HG02678 (cell line): ENCODE measurements at regions not wholly inside any gene's neighbourhood (a gene's known extent, or its start where the extent isn't known, plus 50 kb on each side); places are given as distances from the start of the nearest gene placed in this dataset.

Experiments
- ATAC-seq: cut with Tn5 transposase; IDR thresholded peaks from one replicate; pipeline ENCODE4 v1.9.1; 2021; ENCODE audit warnings: mild to moderate bottlenecking, moderate library complexity; ENCODE audit not compliant: unreplicated experiment

GRCh38 chr22:27420195-27420816, 381.2 kb downstream of the MN1 start:
- ATAC-seq = no peak

GRCh38 chr22:27420817-27421361, 380.7 kb downstream of the MN1 start:
- ATAC-seq = no peak

- ATAC-seq = no peak
Observed at GRCh38 chr22:27422442-27422841, 379.1 kb downstream of the MN1 start.

GRCh38 chr22:27424319-27424718, 377.2 kb downstream of the MN1 start:
- ATAC-seq = no peak

GRCh38 chr22:27429476-27429875, 372.1 kb downstream of the MN1 start:
- no peak for ATAC-seq

- ATAC-seq = no peak
Observed at GRCh38 chr22:27431081-27431480, 370.5 kb downstream of the MN1 start.

- no peak for ATAC-seq
Observed at GRCh38 chr22:27431896-27432295, 369.7 kb downstream of the MN1 start.

GRCh38 chr22:27433099-27433498, 368.5 kb downstream of the MN1 start:
- ATAC-seq = no peak

- ATAC-seq = no peak
Observed at GRCh38 chr22:27433585-27434190, 367.9 kb downstream of the MN1 start.

- ATAC-seq = no peak
Observed at GRCh38 chr22:27434898-27435297, 366.7 kb downstream of the MN1 start.

GRCh38 chr22:27435844-27436576, 365.5 kb downstream of the MN1 start:
- no peak for ATAC-seq

GRCh38 chr22:27436591-27436990, 365.0 kb downstream of the MN1 start:
- no peak for ATAC-seq

- no peak for ATAC-seq
Observed at GRCh38 chr22:27437570-27437969, 364.0 kb downstream of the MN1 start.

- ATAC-seq = no peak
Observed at GRCh38 chr22:27438271-27438980, 363.1 kb downstream of the MN1 start.

GRCh38 chr22:27439131-27439530, 362.4 kb downstream of the MN1 start:
- ATAC-seq = no peak

- ATAC-seq = no peak
Observed at GRCh38 chr22:27440304-27440865, 361.2 kb downstream of the MN1 start.

GRCh38 chr22:27441706-27442475, 359.7 kb downstream of the MN1 start:
- no peak for ATAC-seq

- no peak for ATAC-seq
Observed at GRCh38 chr22:27443306-27443705, 358.2 kb downstream of the MN1 start.

- no peak for ATAC-seq
Observed at GRCh38 chr22:27445881-27446280, 355.7 kb downstream of the MN1 start.

GRCh38 chr22:27447289-27447688, 354.3 kb downstream of the MN1 start:
- ATAC-seq = no peak
